ENCODE measurements at regions not wholly inside any gene's neighbourhood (a gene's known extent, or its start where the extent isn't known, plus 50 kb on each side); places are given as distances from the start of the nearest gene placed in this dataset.

- no peak for DNase-seq
- H3K36me3 ChIP-seq: no peaks in the 10 kb centered on the region
- WGBS, 2 donors (ENCODE audit: low coverage in 1 of 2): 89% methylated on average over 4 of the region's 4 CpGs; no CpG with 5 or more reads in 1 of the 2 donors
- in situ Hi-C loops (cut with MboI; ENCODE audit: low pct_ligation_motif_present in 1 of 4, low pct_unique_long_range_greater_than_20kb in 1 of 4, low sequenced_read_pairs in 3 of 4): no loop called here
- intact Hi-C loops (cut with DNase I; ENCODE audit: low total_unique reads): no loop called here
- H3K9me3 ChIP-seq: peaks cover 6 to 12% of the 10 kb centered on the region in 2 donors
- no peak for TF ChIP-seq POLR2A (IDR thresholded peaks at IDR 0.05)
- no peak for TF ChIP-seq EP300 (IDR thresholded peaks at IDR 0.05; ENCODE audit: low read depth)
- TF ChIP-seq POLR2AphosphoS5 (IDR thresholded peaks at IDR 0.05): no peak
- TF ChIP-seq CTCF (IDR thresholded peaks at IDR 0.05): no peak
- no peaks in the 10 kb centered on the region for H3K27me3 ChIP-seq
- H3K4me1 ChIP-seq: no peaks in the 10 kb centered on the region
- no peak overlapping the region for H3K4me3 ChIP-seq
- H3K27ac ChIP-seq: no peak overlapping the region
Observed at GRCh38 chr5:143931476-143931875, 119.5 kb downstream of the HMHB1 start.

GRCh38 chr5:143931986-143932385, 120.0 kb downstream of the HMHB1 start:
- Histone ChIP-seq H3K27ac (no peak overlapping the region), H3K36me3 (no peaks in the 10 kb centered on the region), H3K4me3 (no peak overlapping the region), H3K9me3 (peaks cover 6 to 12% of the 10 kb centered on the region in 2 donors), H3K4me1 (no peaks in the 10 kb centered on the region), H3K27me3 (no peaks in the 10 kb centered on the region)
- no peak for DNase-seq
- in situ Hi-C loops (cut with MboI; ENCODE audit: low pct_ligation_motif_present in 1 of 4, low pct_unique_long_range_greater_than_20kb in 1 of 4, low sequenced_read_pairs in 3 of 4) (no loop called here), intact Hi-C loops (cut with DNase I; ENCODE audit: low total_unique reads) (no loop called here)
- TF ChIP-seq EP300 (IDR thresholded peaks at IDR 0.05; ENCODE audit: low read depth): no peak
- no peak for TF ChIP-seq POLR2AphosphoS5 (IDR thresholded peaks at IDR 0.05)
- no peak for TF ChIP-seq CTCF (IDR thresholded peaks at IDR 0.05)
- no peak for TF ChIP-seq POLR2A (IDR thresholded peaks at IDR 0.05)
- 79 to 80% methylated on average over 1 of the region's 1 CpG for WGBS, 2 donors (ENCODE audit: low coverage in 1 of 2)

- intact Hi-C loops (cut with DNase I; ENCODE audit: low total_unique reads): no loop called here
- Histone ChIP-seq H3K36me3 (no peaks in the 10 kb centered on the region), H3K9me3 (peaks cover 6 to 12% of the 10 kb centered on the region in 2 donors), H3K27ac (no peak overlapping the region), H3K4me1 (no peaks in the 10 kb centered on the region), H3K27me3 (no peaks in the 10 kb centered on the region), H3K4me3 (no peak overlapping the region)
- DNase-seq: no peak
- 92% methylated on average over 1 of the region's 1 CpG; no CpG with 5 or more reads in 1 of the 2 donors for WGBS, 2 donors (ENCODE audit: low coverage in 1 of 2)
- no peak for TF ChIP-seq POLR2AphosphoS5 (IDR thresholded peaks at IDR 0.05)
- no peak for TF ChIP-seq EP300 (IDR thresholded peaks at IDR 0.05; ENCODE audit: low read depth)
- no peak for TF ChIP-seq CTCF (IDR thresholded peaks at IDR 0.05)
- TF ChIP-seq POLR2A (IDR thresholded peaks at IDR 0.05): no peak
- in situ Hi-C loops (cut with MboI; ENCODE audit: low pct_ligation_motif_present in 1 of 4, low pct_unique_long_range_greater_than_20kb in 1 of 4, low sequenced_read_pairs in 3 of 4): no loop called here
Observed at GRCh38 chr5:143932584-143932983, 120.6 kb downstream of the HMHB1 start.

GRCh38 chr5:143933451-143933850, 121.5 kb downstream of the HMHB1 start:
- WGBS, 2 donors (ENCODE audit: low coverage in 1 of 2): 54 to 60% methylated on average over 3 of the region's 3 CpGs
- H3K9me3 ChIP-seq: peaks cover 6 to 12% of the 10 kb centered on the region in 2 donors

More at GRCh38 chr5:143933451-143933850, 121.5 kb downstream of the HMHB1 start:
- intact Hi-C loops (cut with DNase I; ENCODE audit: low total_unique reads): no loop called here
- Histone ChIP-seq H3K4me1 (no peaks in the 10 kb centered on the region), H3K4me3 (no peak overlapping the region), H3K36me3 (no peaks in the 10 kb centered on the region), H3K27me3 (no peaks in the 10 kb centered on the region), H3K27ac (no peak overlapping the region)
- no peak for DNase-seq
- in situ Hi-C loops (cut with MboI; ENCODE audit: low pct_ligation_motif_present in 1 of 4, low pct_unique_long_range_greater_than_20kb in 1 of 4, low sequenced_read_pairs in 3 of 4): no loop called here
- TF ChIP-seq CTCF (IDR thresholded peaks at IDR 0.05) (no peak), EP300 (IDR thresholded peaks at IDR 0.05; ENCODE audit: low read depth) (no peak), POLR2A (IDR thresholded peaks at IDR 0.05) (no peak), POLR2AphosphoS5 (IDR thresholded peaks at IDR 0.05) (no peak)
